GM19328 (cell line): ENCODE measurements at regions not wholly inside any gene's neighbourhood (a gene's known extent, or its start where the extent isn't known, plus 50 kb on each side); places are given as distances from the start of the nearest gene placed in this dataset.

ENCODE experiments used
- ATAC-seq: cut with Tn5 transposase; IDR thresholded peaks from one replicate; pipeline ENCODE4 v1.9.1; 2021; ENCODE audit warnings: mild to moderate bottlenecking, moderate library complexity; ENCODE audit not compliant: unreplicated experiment

DNA sequence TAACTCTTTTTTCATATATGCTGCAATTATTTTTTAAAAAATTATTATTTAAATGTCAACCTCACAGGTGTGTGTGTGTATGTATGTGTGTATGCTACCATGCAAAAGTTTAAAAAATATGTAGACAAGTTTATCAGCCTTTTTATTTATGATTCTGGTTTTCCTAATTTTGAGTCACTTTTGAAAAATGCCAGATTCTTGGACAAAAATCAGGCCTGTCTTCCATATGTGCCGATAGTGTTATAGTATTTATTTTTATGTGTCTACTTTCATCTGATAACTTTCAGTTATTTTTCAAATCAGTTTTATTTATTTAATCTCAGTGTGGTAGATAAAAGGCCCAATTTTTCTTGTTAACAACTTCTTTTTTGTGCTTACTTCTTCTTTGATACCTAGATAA, 176.2 kb downstream of the RDH14 start:
- ATAC-seq = no peak

DNA sequence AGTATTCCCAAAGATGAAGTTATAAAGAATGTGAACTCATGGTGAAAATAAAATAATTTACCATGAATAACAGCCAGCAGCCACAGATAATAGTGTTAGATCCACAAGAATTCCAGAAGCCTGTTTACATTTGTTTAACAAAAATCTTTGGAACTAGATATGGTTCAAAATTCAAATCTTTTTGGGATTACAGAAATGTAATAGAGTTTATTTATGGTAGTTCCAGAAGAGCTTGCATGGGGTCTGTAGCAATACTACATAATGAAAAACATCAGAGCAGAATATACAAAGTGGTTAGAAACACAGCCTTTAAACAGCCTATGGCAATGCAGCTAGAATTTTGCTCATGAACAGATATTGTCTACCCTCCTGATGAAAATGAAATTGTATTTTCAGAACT, 179.1 kb downstream of the RDH14 start:
- ATAC-seq = no peak

DNA sequence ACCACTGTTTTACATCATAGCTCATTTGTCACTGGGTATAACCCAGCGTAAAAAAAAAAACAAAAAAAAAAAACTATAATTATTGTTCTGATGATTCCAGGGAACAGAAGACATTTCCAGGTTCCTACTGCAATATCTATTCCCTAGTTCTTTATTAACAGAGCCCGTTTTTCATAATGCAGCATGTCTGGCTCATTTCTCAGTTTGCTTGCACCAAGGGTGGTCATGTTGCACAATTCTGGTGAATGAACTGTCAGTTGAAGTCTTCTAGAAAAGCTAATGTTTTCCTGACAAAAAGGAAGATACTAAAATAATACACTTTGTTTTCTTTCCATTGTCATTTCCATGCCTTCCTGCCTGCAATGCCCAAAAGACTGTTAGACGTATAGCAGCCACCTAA, 180.1 kb downstream of the RDH14 start:
- no peak for ATAC-seq

DNA sequence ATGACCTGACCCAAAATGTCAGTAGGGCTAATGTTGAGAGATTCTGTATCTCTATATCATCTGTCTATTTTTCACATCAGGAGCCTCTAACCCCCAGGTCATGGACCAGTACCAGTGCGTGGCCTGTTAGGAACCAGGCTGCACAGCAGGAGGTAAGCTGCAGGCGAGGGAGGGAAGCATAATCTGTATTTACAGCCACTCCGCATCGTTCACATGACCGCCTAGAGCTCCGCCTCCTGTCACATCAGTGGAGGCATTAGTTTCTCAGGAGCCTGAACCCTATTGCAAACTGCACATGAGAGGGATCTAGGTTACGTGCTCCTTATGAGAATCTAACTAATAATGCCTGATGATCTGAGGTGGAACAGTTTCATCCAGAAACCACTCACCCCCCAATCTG, 180.6 kb downstream of the RDH14 start:
- ATAC-seq = no peak

DNA sequence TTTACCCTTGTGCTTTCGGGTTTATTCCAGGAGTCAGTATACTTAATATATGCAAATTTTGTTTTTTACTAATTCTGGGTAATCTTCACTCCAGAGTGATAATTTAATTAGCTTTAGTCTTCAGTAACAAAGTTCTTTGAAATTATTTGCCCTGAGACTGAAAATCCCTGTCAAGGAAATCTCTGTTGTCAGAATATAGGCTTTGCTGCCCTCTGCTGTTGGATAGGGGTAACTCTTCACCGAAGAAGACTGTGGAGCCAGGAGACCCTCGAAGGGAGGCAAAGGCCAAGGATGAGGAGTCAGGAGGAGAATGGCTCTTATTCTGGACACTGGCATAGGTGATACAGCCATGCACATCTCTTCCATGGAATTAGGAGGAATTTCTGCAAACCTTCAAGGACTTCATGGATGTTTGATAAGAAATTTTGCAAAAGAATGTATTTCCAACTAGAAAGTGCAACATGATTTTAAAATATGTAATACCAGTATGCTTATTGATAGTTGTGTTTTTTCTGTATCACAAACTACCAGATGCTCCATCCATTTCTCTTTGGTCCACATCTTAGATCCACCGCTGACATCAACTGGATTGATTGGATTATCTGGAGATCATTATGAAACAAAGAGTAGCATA, 182.3 kb downstream of the RDH14 start:
- ATAC-seq = peak; percentile 68

DNA sequence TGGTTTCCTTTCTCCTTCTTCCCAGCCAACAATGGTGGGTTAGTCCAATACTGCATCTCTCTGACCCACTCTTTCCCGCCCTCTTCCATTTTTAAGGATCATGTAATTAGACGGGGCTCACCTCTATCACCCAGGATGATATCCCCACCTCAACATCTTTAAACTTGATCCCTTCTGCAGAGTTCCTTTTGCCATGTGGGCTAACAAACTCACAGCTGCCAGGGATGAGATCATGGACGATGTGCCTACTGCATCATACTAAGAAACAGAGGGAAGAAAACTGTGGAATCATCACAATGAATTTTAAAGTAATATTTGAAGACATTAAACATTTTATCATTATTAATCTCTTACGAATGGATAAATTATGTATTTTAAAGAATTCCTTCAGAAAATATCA, 183.5 kb downstream of the RDH14 start:
- no peak for ATAC-seq

DNA sequence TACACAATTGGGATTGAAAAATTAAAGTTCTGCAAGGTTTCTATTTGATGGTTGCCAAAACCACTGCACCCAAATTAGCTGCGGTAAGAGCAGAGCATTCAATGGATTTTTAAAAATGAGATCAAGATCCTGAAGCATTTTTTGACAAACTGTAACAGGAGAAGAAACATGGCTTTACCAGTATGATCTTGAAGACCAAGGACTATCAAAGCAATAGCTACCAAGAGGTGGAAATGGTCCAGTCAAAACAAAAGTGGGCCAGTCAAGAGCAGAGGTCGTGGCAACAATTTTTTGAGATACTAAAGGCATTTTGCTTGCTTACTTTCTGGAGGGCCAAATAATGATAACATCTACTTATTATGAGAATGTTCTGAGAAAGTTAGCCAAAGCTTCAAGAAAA, 186.8 kb downstream of the RDH14 start:
- no peak for ATAC-seq

DNA sequence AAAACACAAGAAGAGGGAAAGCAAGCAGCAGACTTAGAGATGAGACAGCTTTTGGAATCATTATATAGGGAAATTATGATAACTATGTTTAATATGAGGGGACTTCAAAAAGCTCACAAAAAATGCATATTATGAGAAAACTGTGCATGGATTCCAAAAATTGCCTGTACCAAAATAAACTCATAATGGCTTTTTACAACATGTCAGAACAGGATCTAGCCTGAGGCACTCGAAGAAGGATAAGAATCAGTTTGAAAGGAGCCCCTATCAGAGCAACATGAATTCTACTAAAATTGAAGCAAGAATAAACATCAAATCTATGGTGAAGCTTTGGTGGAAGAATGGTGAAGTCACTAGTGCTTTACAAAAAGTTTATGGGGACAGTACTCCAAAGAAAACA, 187.4 kb downstream of the RDH14 start:
- no peak for ATAC-seq

DNA sequence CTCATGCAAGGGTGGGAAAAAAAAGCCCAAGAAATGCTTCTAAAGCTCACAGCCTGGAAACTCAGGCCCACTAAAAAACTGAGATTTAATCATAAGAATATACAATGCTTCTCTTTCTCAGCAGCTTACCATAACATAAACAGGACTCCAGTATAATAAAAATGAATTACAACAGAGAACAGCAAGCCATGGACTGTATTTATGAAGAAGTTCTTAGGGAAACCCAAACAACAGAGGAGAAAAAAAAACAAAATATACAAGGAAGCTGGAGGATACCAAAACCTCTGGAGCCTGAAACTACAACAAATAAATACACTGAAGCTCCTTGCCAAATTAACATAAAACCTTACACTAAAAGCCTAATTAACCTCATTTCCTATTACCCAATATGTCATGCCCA, 187.8 kb downstream of the RDH14 start:
- ATAC-seq = no peak

DNA sequence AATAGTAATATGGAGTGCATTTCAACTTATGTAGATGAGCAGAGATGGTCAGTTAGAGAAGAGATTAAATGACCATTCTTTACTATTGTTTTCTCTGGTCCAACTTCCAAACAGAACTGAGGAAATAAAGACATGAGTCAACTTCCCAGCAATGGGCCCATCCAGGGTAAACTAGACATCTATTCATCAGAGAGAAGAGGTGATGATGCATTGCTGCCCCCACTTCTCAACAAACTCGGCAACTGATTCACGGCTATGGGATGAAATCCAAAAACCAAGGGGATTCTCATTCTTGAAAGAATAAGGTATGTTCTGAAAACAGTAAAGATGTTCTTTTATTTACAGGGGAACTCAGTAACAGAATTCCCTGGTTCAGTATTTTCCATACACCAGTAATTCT, 190.7 kb downstream of the RDH14 start:
- ATAC-seq = no peak

DNA sequence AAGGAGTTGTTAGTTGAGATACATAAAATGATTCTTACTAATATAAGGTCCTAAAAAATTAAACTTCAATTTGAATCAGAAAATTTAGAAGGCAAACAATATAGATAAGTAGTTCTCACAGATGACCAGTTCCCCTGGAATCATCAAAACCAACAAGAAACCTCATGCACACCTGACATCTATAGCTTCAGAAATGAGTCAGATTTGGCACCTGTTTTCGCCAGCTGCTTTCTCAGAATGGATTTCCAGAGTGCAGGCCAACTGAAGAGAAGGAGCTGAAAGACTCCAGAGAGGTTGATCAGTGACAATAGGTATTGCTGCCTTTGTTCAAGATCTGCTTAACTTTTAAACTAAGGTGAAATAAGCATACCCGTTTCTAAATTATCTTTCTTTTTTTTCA, 192.4 kb downstream of the RDH14 start:
- ATAC-seq = no peak

DNA sequence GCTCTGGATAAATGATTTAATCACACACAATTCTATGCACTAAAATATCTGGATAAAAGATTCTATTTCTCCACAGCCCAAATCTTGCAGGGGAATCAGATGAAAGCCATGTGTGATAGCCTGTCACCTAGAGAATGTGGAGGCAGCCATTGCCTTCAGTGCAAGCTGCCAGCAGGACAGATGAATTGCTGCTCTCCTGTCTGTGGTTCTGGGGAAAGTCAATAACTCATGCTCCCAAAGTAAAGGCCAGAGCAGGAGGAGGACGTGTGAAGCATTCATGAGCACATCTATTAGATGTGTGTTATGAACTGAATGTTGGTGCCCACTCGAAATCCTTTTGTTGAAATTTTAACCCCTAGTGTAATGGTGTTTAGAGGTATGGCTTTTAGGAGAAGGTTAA, 195.1 kb downstream of the RDH14 start:
- no peak for ATAC-seq

DNA sequence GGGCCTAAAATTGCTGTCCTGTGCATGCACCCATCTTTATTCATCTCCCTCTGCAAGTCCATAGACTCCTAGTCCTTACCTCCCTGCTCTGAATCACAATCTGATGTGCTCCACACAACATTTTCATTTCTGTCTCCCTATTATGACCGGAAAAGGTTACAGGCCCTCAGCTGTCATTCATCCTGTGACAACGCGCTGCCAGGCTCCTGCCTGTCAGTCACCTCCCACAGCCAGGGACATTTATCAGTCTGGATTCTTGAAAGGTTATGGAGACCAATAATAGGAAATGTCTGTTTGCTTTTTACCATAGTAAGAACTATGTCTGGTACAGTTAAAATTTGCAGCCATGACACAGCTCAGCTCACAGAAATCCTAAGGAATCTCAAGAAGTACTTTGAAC, 197.1 kb downstream of the RDH14 start:
- ATAC-seq = no peak

DNA sequence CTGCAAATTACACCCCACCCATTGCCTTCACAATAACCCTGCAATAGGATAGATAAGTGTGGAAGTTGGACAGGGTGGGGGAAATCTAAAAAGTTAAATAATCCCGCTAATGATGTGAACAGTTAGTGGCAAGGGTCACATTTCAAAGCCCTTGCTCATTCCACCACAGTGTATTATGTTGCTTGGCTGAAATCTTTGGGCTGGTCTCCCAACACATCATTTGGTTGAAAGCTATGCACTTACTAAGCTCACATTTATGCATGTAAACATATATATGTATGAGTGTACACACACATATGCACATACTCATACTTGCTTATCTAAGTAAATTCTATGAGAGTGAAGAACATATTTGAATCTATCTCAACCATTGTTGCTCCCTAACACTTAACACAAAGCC, 197.8 kb downstream of the RDH14 start:
- ATAC-seq = no peak

DNA sequence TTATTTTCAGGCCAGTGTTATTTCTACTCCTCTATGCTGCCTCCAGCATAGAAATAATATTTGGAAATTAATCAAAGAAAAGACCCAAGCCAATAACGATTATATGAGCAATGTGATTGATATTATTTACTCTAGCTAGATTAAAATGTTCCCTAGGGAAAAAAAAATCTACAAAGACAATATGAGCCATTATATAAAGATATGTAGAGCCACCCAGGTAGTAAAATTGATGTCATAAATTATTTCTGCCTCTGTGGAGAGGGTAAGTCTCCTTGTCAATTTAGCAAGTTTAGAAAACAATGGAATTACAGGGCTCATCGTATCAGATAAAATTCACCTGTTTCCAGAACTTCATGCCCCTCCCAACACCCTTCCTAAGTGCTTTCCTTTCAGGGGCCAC, 202.9 kb downstream of the RDH14 start:
- ATAC-seq = no peak

DNA sequence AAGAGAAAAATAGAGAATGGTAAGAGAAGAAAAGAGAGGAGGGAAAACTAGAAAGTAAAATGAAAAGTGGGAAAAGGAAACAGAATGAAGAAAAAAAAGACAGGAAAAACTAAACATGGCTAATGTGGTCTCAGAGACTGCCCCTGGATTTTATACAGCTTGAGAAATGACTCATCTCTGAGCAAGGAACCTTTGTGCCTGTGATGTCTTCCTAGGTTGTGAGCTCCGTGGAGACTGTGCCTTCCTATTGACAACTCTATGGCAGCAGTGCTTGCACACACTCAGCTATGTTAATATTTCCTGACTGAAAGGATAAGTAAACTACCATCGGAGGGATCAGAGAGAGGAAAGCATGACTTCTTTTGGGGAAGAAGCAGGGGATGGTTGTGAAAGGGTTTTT, 203.8 kb downstream of the RDH14 start:
- ATAC-seq = no peak

DNA sequence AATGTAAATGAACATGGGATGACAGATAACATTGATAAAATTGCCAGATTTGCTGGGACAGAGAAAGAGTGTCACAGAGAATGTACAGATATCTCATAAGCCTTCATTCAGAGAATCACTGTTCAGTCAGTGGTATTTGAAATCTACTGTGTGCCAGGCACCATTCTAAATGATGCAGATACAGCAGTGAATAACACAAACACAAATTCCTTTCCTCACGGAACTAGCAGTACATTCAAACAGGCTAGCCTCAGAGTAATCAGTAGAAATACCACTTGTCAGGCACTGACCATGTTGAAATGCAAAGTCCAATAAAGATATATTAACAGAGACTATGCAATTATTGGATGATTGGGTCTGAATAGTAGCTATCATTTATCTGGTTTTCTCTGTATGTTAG, 211.0 kb downstream of the RDH14 start:
- ATAC-seq = no peak

DNA sequence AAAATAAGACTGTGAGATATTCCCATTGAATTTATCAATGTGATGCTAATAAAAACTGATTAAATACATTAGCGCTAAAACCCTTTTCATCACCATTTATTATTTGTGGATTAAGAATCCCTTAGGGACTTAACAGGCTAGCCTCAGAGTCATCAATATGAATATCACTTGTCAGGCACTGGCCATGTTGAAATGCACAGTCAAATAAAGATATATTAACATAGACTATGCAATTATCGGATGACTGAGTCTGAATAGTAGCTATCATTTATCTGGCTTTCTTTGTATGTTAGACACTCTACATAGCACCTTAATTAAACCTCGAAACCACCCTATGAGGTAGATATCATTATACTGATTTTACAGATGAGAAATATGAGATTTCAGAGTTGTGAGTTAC, 213.6 kb downstream of the RDH14 start:
- ATAC-seq = no peak

DNA sequence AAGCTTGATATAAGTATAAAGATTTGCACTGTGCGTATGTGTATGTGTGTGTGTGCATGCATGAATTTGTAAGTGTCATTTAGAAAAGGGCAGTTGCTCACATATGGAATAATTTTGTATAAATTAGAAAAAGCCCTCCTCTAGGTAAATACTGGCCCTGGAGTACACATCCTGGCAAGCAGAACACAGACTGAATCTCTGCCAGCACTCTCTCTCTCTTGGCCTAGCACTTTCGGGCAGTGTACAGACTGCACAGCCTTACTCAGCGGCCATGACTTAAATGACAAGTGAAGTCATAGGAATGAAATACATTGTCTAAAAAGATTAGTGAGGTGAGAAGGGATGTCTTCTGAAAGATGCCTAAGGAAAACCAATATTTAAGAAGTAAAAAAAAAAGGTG, 214.1 kb downstream of the RDH14 start:
- no peak for ATAC-seq

DNA sequence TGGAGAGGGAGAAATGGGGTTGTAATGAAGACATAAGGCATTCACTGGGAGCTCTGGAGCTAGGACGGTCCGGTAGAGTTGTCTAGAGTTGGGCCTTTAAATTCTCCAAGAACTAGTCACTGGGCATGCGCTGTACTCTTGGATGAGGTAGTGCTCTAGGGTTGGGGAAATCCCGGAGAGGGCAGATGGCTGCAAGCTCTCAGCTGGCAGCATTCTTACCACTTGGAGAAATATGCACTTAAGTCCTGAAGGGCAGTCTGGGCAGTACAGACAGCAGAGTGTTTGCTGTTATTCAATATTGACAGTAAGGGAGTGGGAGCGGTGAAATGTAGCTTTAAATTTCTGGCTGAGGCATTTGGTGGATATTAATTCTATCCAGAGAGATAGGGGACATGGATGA, 214.6 kb downstream of the RDH14 start:
- no peak for ATAC-seq

DNA sequence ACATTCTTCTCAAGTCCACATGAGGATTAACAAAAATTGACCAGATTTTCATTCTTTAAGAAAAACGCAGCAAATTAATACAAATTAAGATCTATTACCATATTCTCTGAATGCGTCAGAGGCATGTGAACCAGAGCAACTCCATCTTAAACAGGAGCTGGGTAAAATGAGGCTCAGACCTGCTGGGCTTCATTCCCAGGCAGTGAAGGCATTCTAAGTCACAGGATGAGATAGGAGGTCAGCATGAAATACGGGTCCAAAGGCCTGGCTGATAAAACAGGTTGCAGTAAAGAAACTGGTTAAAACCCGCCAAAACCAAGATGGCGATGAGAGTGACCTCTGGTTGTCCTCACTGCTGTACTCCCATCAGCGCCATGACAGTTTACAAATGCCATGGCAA, 217.6 kb downstream of the RDH14 start:
- ATAC-seq = no peak

DNA sequence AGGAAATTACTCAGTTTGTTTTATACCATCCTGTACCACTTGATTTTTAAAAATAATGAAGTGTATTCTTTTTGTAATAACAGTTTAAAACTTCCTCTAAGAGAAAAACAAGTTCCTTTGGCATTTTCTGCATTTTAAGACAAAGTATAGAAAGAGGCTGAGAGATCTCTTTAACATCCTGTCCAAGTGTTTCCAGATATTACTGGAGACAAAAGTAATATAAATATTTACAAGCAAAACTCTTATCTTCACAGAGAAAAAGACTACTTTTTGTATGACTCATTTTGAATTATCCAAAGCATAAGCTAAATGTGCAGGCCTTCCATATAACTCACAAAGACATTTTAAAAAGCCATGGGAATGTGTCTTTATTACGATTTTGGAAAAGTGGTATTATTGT, 221.1 kb downstream of the RDH14 start:
- no peak for ATAC-seq

DNA sequence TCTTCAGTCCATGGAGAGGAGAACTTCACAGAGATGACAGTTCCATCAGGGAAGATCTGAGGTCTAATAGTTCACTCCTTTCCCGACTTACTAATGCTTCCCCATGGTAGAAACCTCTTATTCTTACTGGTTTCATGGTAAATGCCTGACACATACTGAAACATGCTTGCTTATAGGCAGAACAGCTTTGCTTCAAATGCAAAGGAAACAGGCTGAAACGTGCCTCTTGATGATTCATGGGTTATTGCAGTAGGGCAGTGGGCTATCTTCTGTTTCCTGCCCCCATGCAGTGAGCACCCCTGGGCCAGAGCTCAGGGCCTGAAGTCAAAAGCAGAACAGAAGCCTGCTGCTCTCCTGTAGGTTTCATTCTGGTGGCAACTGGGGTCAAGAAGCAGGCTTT, 223.5 kb downstream of the RDH14 start:
- no peak for ATAC-seq

DNA sequence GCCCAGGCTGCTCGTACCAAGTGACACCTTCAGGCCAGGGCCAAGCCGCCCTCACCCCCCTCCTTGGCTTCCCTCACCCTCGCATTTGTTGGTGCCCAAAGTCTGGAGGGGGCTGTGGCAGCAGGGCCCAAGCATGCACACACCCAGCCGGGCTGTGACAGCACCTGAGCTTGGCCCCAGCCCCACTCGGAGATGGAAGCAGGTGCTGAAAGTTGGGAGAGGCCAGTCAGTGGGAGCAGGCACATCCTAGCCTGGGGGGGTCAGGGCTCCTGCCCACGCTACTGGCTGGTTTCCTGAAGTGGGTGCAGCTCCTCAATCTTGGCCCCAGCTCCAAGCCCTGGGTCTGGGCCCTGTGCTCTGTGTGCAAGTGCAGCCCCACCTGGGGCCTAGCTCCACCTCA, 228.0 kb downstream of the RDH14 start:
- no peak for ATAC-seq
